ENCODE measurements at regions not wholly inside any gene's neighbourhood (a gene's known extent, or its start where the extent isn't known, plus 50 kb on each side); places are given as distances from the start of the nearest gene placed in this dataset.

DNA sequence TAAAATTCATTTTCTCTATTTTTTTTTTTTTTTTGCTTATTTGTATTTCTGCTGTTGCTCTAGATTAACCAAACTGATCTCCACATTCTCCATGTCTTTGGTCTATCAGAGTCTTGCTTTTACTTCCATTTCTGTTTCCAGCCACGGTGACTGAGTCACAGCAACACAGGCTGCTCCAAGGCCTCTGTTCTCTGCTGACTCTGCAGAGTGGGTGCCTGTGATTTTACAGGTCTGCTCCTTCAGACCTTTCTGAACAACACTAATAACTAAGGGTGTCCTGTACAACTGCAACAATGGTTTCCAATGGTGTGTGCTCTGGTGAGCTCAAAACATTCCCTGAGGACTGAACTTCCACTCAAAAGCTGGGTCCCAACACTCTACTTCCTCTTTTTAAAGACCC is 102.3 kb upstream of the BMP2 start:
- no peak for DNase-seq (ENCODE audit: unreplicated experiment)
- POLR2A ChIA-PET = interaction anchor here (0.6 to 3.0 kb wide), 5 partner anchors 10 to 322 kb away, joined by 4 to 32 read pairs (median 6); no protein-coding TSS in a partner anchor
- no TSS peak for BruUV-seq (replicated peaks)
- TF ChIP-seq, protein P1, sequence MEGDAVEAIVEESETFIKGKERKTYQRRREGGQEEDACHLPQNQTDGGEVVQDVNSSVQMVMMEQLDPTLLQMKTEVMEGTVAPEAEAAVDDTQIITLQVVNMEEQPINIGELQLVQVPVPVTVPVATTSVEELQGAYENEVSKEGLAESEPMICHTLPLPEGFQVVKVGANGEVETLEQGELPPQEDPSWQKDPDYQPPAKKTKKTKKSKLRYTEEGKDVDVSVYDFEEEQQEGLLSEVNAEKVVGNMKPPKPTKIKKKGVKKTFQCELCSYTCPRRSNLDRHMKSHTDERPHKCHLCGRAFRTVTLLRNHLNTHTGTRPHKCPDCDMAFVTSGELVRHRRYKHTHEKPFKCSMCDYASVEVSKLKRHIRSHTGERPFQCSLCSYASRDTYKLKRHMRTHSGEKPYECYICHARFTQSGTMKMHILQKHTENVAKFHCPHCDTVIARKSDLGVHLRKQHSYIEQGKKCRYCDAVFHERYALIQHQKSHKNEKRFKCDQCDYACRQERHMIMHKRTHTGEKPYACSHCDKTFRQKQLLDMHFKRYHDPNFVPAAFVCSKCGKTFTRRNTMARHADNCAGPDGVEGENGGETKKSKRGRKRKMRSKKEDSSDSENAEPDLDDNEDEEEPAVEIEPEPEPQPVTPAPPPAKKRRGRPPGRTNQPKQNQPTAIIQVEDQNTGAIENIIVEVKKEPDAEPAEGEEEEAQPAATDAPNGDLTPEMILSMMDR (IDR thresholded peaks at IDR 0.05; ENCODE audit: unreplicated experiment) = no peak
- Mint-ChIP-seq H3K9me3 (ENCODE audit: unreplicated experiment) (peaks cover 20% of the 10 kb centered on the region), H3K27ac (ENCODE audit: low read depth, unreplicated experiment) (peak overlapping the region; percentile 78), H3K36me3 (ENCODE audit: insufficient read depth, unreplicated experiment) (no peaks in the 10 kb centered on the region), H3K4me3 (ENCODE audit: unreplicated experiment) (no peak overlapping the region), H3K27me3 (ENCODE audit: insufficient read depth, unreplicated experiment) (no peaks in the 10 kb centered on the region), H3K4me1 (ENCODE audit: insufficient read depth, unreplicated experiment) (peaks cover 28% of the 10 kb centered on the region)
- intact Hi-C loops (cut with micrococcal nuclease) = no loop called here
- CTCF ChIA-PET = interaction anchor here (0.5 to 3.2 kb wide), 2 partner anchors 30 to 101 kb away, joined by 4 to 14 read pairs; no protein-coding TSS in a partner anchor

DNA sequence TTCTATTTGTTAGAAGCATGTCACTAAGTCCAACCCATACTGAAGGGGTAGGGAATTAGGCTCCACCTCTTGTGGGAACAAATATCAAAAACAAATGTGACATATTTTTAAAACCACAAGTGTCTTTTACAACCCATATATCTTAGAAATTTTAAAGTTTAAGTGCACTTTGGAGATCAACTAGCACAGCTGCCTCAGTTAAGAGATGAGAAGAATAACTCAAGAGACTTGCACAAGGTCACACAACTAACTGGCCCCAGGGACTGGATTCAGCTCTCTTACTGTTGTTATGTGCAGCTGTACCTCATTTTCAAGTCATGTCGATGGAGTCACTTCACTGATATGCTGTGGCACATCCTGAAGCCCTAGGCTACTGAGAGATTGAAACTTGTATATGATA is 102.9 kb upstream of the BMP2 start:
- no TSS peak for BruUV-seq (replicated peaks)
- peaks cover 28% of the 10 kb centered on the region for H3K4me1 Mint-ChIP-seq (ENCODE audit: insufficient read depth, unreplicated experiment)

GRCh38 chr20:6663751-6664388 is 103.6 kb upstream of the BMP2 start:
- no TSS peak for BruUV-seq (replicated peaks)
- H3K36me3 Mint-ChIP-seq (ENCODE audit: insufficient read depth, unreplicated experiment) = no peaks in the 10 kb centered on the region
- peaks cover 28% of the 10 kb centered on the region for H3K4me1 Mint-ChIP-seq (ENCODE audit: insufficient read depth, unreplicated experiment)
- intact Hi-C loops (cut with micrococcal nuclease) = no loop called here
- ChIA-PET POLR2A (interaction anchor here (0.6 to 5.9 kb wide), 15 partner anchors 9 to 1431 kb away, joined by 3 to 57 read pairs (median 4); partner anchors contain the start of gene BMP2), CTCF (interaction anchor here (0.5 to 3.2 kb wide), 7 partner anchors 9 to 127 kb away, joined by 3 to 14 read pairs (median 7); no protein-coding TSS in a partner anchor)
- H3K9me3 Mint-ChIP-seq (ENCODE audit: unreplicated experiment) = peaks cover 20% of the 10 kb centered on the region
- peak overlapping the region; percentile 64 for H3K27ac Mint-ChIP-seq (ENCODE audit: low read depth, unreplicated experiment)
- TF ChIP-seq, protein P1 (IDR thresholded peaks at IDR 0.05; ENCODE audit: unreplicated experiment) = no peak
- no peaks in the 10 kb centered on the region for H3K27me3 Mint-ChIP-seq (ENCODE audit: insufficient read depth, unreplicated experiment)
- DNase-seq (ENCODE audit: unreplicated experiment) = peak; percentile 72
- no peak overlapping the region for H3K4me3 Mint-ChIP-seq (ENCODE audit: unreplicated experiment)

More for the DNA sequence above, 102.9 kb upstream of the BMP2 start:
- ChIA-PET POLR2A (interaction anchor here (0.6 to 5.9 kb wide), 12 partner anchors 8 to 1430 kb away, joined by 3 to 57 read pairs (median 6); partner anchors contain the start of gene BMP2), CTCF (interaction anchor here (0.5 to 3.2 kb wide), 4 partner anchors 9 to 88 kb away, joined by 4 to 14 read pairs (median 10); no protein-coding TSS in a partner anchor)
- no peak for DNase-seq (ENCODE audit: unreplicated experiment)
- peak overlapping the region; percentile 78 for H3K27ac Mint-ChIP-seq (ENCODE audit: low read depth, unreplicated experiment)
- H3K9me3 Mint-ChIP-seq (ENCODE audit: unreplicated experiment) = peaks cover 20% of the 10 kb centered on the region
- TF ChIP-seq, protein P1 (IDR thresholded peaks at IDR 0.05; ENCODE audit: unreplicated experiment) = no peak
- H3K4me3 Mint-ChIP-seq (ENCODE audit: unreplicated experiment) = no peak overlapping the region
- H3K36me3 Mint-ChIP-seq (ENCODE audit: insufficient read depth, unreplicated experiment) = no peaks in the 10 kb centered on the region
- intact Hi-C loops (cut with micrococcal nuclease) = no loop called here
- H3K27me3 Mint-ChIP-seq (ENCODE audit: insufficient read depth, unreplicated experiment) = no peaks in the 10 kb centered on the region

GRCh38 chr20:6663104-6663503 is 104.4 kb upstream of the BMP2 start:
- H3K36me3 Mint-ChIP-seq (ENCODE audit: insufficient read depth, unreplicated experiment) = no peaks in the 10 kb centered on the region
- H3K27me3 Mint-ChIP-seq (ENCODE audit: insufficient read depth, unreplicated experiment) = no peaks in the 10 kb centered on the region
- H3K4me1 Mint-ChIP-seq (ENCODE audit: insufficient read depth, unreplicated experiment) = peaks cover 28% of the 10 kb centered on the region
- intact Hi-C loops (cut with micrococcal nuclease) = no loop called here
- BruUV-seq (replicated peaks) = no TSS peak
- peak; percentile 13 for DNase-seq (ENCODE audit: unreplicated experiment)
- no peak overlapping the region for H3K4me3 Mint-ChIP-seq (ENCODE audit: unreplicated experiment)
- peaks cover 20% of the 10 kb centered on the region for H3K9me3 Mint-ChIP-seq (ENCODE audit: unreplicated experiment)
- ChIA-PET CTCF (interaction anchor here (0.6 to 3.2 kb wide), 10 partner anchors 8 to 434 kb away, joined by 3 to 14 read pairs (median 5); no protein-coding TSS in a partner anchor), POLR2A (interaction anchor here (0.9 to 5.9 kb wide), 10 partner anchors 8 to 315 kb away, joined by 3 to 57 read pairs (median 8); no protein-coding TSS in a partner anchor)
- H3K27ac Mint-ChIP-seq (ENCODE audit: low read depth, unreplicated experiment) = no peak overlapping the region
- TF ChIP-seq, protein P1 (IDR thresholded peaks at IDR 0.05; ENCODE audit: unreplicated experiment) = no peak
